HCT116 (cell line): ENCODE measurements at regions not wholly inside any gene's neighbourhood (a gene's known extent, or its start where the extent isn't known, plus 50 kb on each side); places are given as distances from the start of the nearest gene placed in this dataset.

Experiments used
- ATAC-seq: fragments of 200-7000 bp; cut with Tn5 transposase; 2 replicates; pipeline ENCODE4 v1.9.1; 2020; ENCODE audit warnings: mild to moderate bottlenecking, moderate library complexity
- BruUV-seq: library from RNA; stranded (reverse); fragments of 400-500 nt; replicated peaks from 2 replicates; lab custom pipeline; 2021; lab: Mats Ljungman, UMichigan
- CTCF ChIA-PET: fragments of 300-600 bp; sonication (Branson Sonifier 250); formaldehyde crosslinking; loops from one replicate; lab custom pipeline; 2021; ENCODE audit warnings: antibody characterized with exemption; lab: Charles Lee
- POLR2A ChIA-PET: fragments of 300-600, 350-600 bp; sonication (Branson Sonifier 250); formaldehyde crosslinking; loops from one replicate; lab custom pipeline; 2021; ENCODE audit warnings: antibody characterized with exemption; lab: Charles Lee
- RAD21 ChIA-PET, 2 experiments: fragments of 300-600 bp; sonication (Branson Sonifier 250); formaldehyde crosslinking; loops; one replicate each; lab custom pipeline; 2023; ENCODE audit warnings: low total read pairs in 2 of 2; ENCODE audit not compliant: uncharacterized antibody in 2 of 2, unreplicated experiment in 2 of 2, low non-redundant PET in 1 of 2; lab: Charles Lee
- DNase-seq: peaks from one replicate; pipeline ENCODE4 v3.0.0-alpha.2; 2010; ENCODE audit warnings: low read depth, low spot score
- H2AFZ ChIP-seq: fragments of 200-600 bp; shearing (Covaris generic), sonication (generic); 2 replicates; pipeline ENCODE4 v1.6.1; 2017; ENCODE audit warnings: low read depth, mixed run types, mixed read lengths, antibody characterized with exemption, low read length; ENCODE audit not compliant: poor library complexity, severe bottlenecking
- H3K27ac ChIP-seq: 2 replicates; pipeline ENCODE4 v1.5.1; 2012; ENCODE audit warnings: low read depth, low read length
- H3K27me3 ChIP-seq: fragments of 200-600 bp; sonication (generic); 2 replicates; pipeline ENCODE4 v1.6.1; 2016; ENCODE audit warnings: mixed run types, low read length, mixed read lengths; ENCODE audit not compliant: insufficient read depth
- H3K36me3 ChIP-seq, 2 experiments: fragments of 200-500 bp in 1 of 2; fragments of 200-600 bp in 1 of 2; sonication (Bioruptor generic) in 1 of 2; sonication (generic) in 1 of 2; 2 replicates each; pipeline versions ENCODE4 v1.5.1 to v1.6.1; 2014 to 2016; ENCODE audit warnings: low read length in 2 of 2, inconsistent platforms in 1 of 2, mixed read lengths in 1 of 2, mixed run types in 1 of 2; ENCODE audit not compliant: insufficient read depth in 2 of 2, control insufficient read depth in 1 of 2
- H3K4me1 ChIP-seq, 2 experiments: fragments of 200-600 bp in 1 of 2; sonication (generic) in 1 of 2; 2 replicates each; pipeline versions ENCODE4 v1.5.1 to v1.6.1; 2012 to 2017; ENCODE audit warnings: low read length in 2 of 2, inconsistent platforms in 1 of 2, mild to moderate bottlenecking in 1 of 2, mixed read lengths in 1 of 2, mixed run types in 1 of 2, moderate library complexity in 1 of 2; ENCODE audit not compliant: insufficient read depth in 2 of 2, control insufficient read depth in 1 of 2
- H3K4me2 ChIP-seq: fragments of 200-600 bp; sonication (generic); 2 replicates; pipeline ENCODE4 v1.6.1; 2017; ENCODE audit warnings: mixed run types, low read length, mixed read lengths
- H3K4me3 ChIP-seq, 2 experiments: fragments of 200-600 bp in 1 of 2; sonication (generic) in 1 of 2; replicated peaks in 1 of 2; 2 replicates each; pipeline ENCODE4 v1.5.1; 2011 to 2016; ENCODE audit warnings: low read length in 2 of 2, control low read depth in 1 of 2, low read depth in 1 of 2, mild to moderate bottlenecking in 1 of 2, mixed read lengths in 1 of 2, mixed run types in 1 of 2
- H3K79me2 ChIP-seq: fragments of 200-600 bp; sonication (generic); 2 replicates; pipeline ENCODE4 v1.6.1; 2017; ENCODE audit warnings: mild to moderate bottlenecking, mixed run types, low read length, moderate library complexity, mixed read lengths; ENCODE audit not compliant: insufficient read depth
- H3K9ac ChIP-seq: fragments of 200-600 bp; sonication (generic); 2 replicates; pipeline ENCODE4 v1.6.1; 2016; ENCODE audit warnings: low read length, mixed read lengths
- H3K9me2 ChIP-seq: fragments of 200-600 bp; sonication (generic), shearing (Covaris generic); 2 replicates; pipeline ENCODE4 v1.6.1; 2017; ENCODE audit warnings: mixed run types, mild to moderate bottlenecking, moderate library complexity; ENCODE audit not compliant: insufficient read depth
- H3K9me3 ChIP-seq, 2 experiments: fragments of 200-500 bp in 1 of 2; fragments of 200-600 bp in 1 of 2; sonication (Bioruptor generic) in 1 of 2; sonication (generic) in 1 of 2; 2 replicates each; pipeline ENCODE4 v1.6.1; 2014 to 2017; ENCODE audit warnings: low read length in 2 of 2, mixed read lengths in 2 of 2, inconsistent platforms in 1 of 2, low read depth in 1 of 2, mild to moderate bottlenecking in 1 of 2, mixed run types in 1 of 2, moderate library complexity in 1 of 2; ENCODE audit not compliant: control insufficient read depth in 1 of 2, insufficient read depth in 1 of 2
- H4K20me1 ChIP-seq: fragments of 200-600 bp; sonication (generic), shearing (Covaris generic); 2 replicates; pipeline ENCODE4 v1.6.1; 2017; ENCODE audit warnings: mixed run types, mild to moderate bottlenecking, moderate library complexity; ENCODE audit not compliant: insufficient read depth
- CEBPB ChIP-seq: IDR thresholded peaks from 2 replicates; pipeline ENCODE4 v1.6.1; 2012; ENCODE audit warnings: low read depth
- FOSL1 ChIP-seq: IDR thresholded peaks from 2 replicates; pipeline ENCODE4 v1.6.1; 2012; ENCODE audit warnings: low read depth
- POLR2AphosphoS5 ChIP-seq: IDR thresholded peaks from 2 replicates; pipeline ENCODE4 v1.6.1; 2011; ENCODE audit warnings: mild to moderate bottlenecking, low read depth, low read length, moderate library complexity
- intact Hi-C: fragments of 100-400 bp; cut with micrococcal nuclease; formaldehyde crosslinking; loops from 2 replicates; pipeline ENCODE4 v1.10.0; 2022
- TF ChIP-seq, protein P1 (sequence below): IDR thresholded peaks from 2 replicates; pipeline ENCODE4 v1.6.1; 2012; ENCODE audit warnings: low read depth
- TF ChIP-seq, protein P2 (sequence below), 3 experiments: fragments of 200-600 bp in 1 of 3; sonication (generic) in 1 of 3; IDR thresholded peaks in 2 of 3; conservative IDR thresholded peaks in 1 of 3; 2 replicates each; pipeline ENCODE4 v1.5.1; 2012 to 2017; ENCODE audit warnings: low read depth in 2 of 3, low read length in 2 of 3, antibody characterized with exemption in 1 of 3, borderline replicate concordance in 1 of 3, control low read depth in 1 of 3, mild to moderate bottlenecking in 1 of 3, mixed read lengths in 1 of 3, mixed run types in 1 of 3, moderate library complexity in 1 of 3; ENCODE audit not compliant: insufficient read depth in 1 of 3

DNA sequence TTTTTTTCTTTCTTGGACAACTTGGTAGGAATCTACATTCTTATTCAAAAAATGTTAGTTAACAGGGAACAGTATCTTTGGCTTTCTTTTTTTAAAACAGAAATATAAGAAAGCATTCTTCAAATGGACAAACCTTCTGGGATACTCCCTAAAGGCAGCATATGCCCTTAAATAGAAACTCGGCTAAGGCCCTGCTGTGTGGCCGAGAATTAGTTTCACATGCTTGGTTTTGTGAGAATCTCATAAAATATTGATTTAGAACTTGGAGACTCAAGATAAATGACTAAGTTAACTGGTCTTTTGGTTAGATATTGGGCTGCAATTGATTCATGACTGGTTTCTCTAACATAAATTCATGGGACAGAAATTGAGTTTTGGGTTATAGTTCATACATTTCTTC is 359.9 kb upstream of the XYLT1 start:
- Histone ChIP-seq H3K4me3 (no peak overlapping the region), H4K20me1 (no peaks in the 10 kb centered on the region), H2AFZ (no peak overlapping the region), H3K27ac (no peak overlapping the region), H3K4me1 (no peaks in the 10 kb centered on the region), H3K9ac (no peak overlapping the region), H3K36me3 (no peaks in the 10 kb centered on the region), H3K9me2 (no peaks in the 10 kb centered on the region), H3K9me3 (no peaks in the 10 kb centered on the region), H3K27me3 (no peaks in the 10 kb centered on the region), H3K4me2 (no peak overlapping the region), H3K79me2 (no peaks in the 10 kb centered on the region)
- ChIA-PET RAD21 (no interaction called here), POLR2A (no interaction called here), CTCF (no interaction called here)
- TF ChIP-seq FOSL1 = no peak
- TF ChIP-seq POLR2AphosphoS5 = no peak
- TF ChIP-seq, protein P1, sequence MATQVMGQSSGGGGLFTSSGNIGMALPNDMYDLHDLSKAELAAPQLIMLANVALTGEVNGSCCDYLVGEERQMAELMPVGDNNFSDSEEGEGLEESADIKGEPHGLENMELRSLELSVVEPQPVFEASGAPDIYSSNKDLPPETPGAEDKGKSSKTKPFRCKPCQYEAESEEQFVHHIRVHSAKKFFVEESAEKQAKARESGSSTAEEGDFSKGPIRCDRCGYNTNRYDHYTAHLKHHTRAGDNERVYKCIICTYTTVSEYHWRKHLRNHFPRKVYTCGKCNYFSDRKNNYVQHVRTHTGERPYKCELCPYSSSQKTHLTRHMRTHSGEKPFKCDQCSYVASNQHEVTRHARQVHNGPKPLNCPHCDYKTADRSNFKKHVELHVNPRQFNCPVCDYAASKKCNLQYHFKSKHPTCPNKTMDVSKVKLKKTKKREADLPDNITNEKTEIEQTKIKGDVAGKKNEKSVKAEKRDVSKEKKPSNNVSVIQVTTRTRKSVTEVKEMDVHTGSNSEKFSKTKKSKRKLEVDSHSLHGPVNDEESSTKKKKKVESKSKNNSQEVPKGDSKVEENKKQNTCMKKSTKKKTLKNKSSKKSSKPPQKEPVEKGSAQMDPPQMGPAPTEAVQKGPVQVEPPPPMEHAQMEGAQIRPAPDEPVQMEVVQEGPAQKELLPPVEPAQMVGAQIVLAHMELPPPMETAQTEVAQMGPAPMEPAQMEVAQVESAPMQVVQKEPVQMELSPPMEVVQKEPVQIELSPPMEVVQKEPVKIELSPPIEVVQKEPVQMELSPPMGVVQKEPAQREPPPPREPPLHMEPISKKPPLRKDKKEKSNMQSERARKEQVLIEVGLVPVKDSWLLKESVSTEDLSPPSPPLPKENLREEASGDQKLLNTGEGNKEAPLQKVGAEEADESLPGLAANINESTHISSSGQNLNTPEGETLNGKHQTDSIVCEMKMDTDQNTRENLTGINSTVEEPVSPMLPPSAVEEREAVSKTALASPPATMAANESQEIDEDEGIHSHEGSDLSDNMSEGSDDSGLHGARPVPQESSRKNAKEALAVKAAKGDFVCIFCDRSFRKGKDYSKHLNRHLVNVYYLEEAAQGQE = no peak
- TF ChIP-seq CEBPB = no peak
- TF ChIP-seq, protein P2, sequence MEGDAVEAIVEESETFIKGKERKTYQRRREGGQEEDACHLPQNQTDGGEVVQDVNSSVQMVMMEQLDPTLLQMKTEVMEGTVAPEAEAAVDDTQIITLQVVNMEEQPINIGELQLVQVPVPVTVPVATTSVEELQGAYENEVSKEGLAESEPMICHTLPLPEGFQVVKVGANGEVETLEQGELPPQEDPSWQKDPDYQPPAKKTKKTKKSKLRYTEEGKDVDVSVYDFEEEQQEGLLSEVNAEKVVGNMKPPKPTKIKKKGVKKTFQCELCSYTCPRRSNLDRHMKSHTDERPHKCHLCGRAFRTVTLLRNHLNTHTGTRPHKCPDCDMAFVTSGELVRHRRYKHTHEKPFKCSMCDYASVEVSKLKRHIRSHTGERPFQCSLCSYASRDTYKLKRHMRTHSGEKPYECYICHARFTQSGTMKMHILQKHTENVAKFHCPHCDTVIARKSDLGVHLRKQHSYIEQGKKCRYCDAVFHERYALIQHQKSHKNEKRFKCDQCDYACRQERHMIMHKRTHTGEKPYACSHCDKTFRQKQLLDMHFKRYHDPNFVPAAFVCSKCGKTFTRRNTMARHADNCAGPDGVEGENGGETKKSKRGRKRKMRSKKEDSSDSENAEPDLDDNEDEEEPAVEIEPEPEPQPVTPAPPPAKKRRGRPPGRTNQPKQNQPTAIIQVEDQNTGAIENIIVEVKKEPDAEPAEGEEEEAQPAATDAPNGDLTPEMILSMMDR (IDR thresholded peaks at IDR 0.05 in 2 of 3, conservative IDR thresholded peaks at IDR 0.05 in 1 of 3; ENCODE audit: borderline replicate concordance in 1 of 3, insufficient read depth in 1 of 3, low read depth in 2 of 3, low read length in 2 of 3) = no peak
- DNase-seq (no peak), ATAC-seq (no peak)
- intact Hi-C loops = no loop called here
- no TSS peak for BruUV-seq
